Mucosa of descending colon (tissue), 3 donors: ENCODE measurements at regions not wholly inside any gene's neighbourhood (a gene's known extent, or its start where the extent isn't known, plus 50 kb on each side); places are given as distances from the start of the nearest gene placed in this dataset.

Source experiments
- ATAC-seq: fragments of 200-7000 bp; cut with Tn5 transposase; one replicate; pipeline ENCODE4 v1.9.1; 2020; ENCODE audit warnings: mild to moderate bottlenecking, moderate library complexity
- DNase-seq, 3 donors: peaks; one replicate each; pipeline ENCODE4 v3.0.0-alpha.2; 2020
- H3K36me3 ChIP-seq: fragments of 200-600 bp; one replicate; pipeline ENCODE4 v1.8.0; 2021; ENCODE audit warnings: low read depth, mild to moderate bottlenecking
- H3K4me1 ChIP-seq: fragments of 200-600 bp; one replicate; pipeline ENCODE4 v1.8.0; 2021; ENCODE audit warnings: low read depth, mild to moderate bottlenecking
- H3K4me3 ChIP-seq: fragments of 200-600 bp; one replicate; pipeline ENCODE4 v1.8.0; 2021; ENCODE audit warnings: mild to moderate bottlenecking
- H3K9me3 ChIP-seq: fragments of 200-600 bp; one replicate; pipeline ENCODE4 v1.8.0; 2021; ENCODE audit warnings: mild to moderate bottlenecking
- intact Hi-C, 2 donors: fragments of 100-400 bp; cut with DNase I in 1 of 2; cut with micrococcal nuclease in 1 of 2; formaldehyde crosslinking; loops; one replicate each; pipeline versions ENCODE4 v1.11.0 to v1.11.1; 2022; cut with DNase I, micrococcal nuclease
- TF ChIP-seq, protein P1 (sequence below): fragments of 200-600 bp; IDR thresholded peaks from one replicate; pipeline ENCODE4 v1.8.0; 2022; ENCODE audit warnings: antibody characterized with exemption, mild to moderate bottlenecking
- donor health status: DM: no; HTN: no; CAD: no; lungs with moderate emphysema.
- donor health status: DM: no; HTN: no; CAD: no.
- donor health status: DM: no; HTN: yes; CAD: no.

GRCh38 chr2:128809259-128809636 is 490.6 kb upstream of the HS6ST1 start:
- Histone ChIP-seq H3K36me3 (no peaks in the 10 kb centered on the region), H3K9me3 (no peaks in the 10 kb centered on the region), H3K4me3 (no peak overlapping the region), H3K4me1 (no peaks in the 10 kb centered on the region)
- TF ChIP-seq, protein P1, sequence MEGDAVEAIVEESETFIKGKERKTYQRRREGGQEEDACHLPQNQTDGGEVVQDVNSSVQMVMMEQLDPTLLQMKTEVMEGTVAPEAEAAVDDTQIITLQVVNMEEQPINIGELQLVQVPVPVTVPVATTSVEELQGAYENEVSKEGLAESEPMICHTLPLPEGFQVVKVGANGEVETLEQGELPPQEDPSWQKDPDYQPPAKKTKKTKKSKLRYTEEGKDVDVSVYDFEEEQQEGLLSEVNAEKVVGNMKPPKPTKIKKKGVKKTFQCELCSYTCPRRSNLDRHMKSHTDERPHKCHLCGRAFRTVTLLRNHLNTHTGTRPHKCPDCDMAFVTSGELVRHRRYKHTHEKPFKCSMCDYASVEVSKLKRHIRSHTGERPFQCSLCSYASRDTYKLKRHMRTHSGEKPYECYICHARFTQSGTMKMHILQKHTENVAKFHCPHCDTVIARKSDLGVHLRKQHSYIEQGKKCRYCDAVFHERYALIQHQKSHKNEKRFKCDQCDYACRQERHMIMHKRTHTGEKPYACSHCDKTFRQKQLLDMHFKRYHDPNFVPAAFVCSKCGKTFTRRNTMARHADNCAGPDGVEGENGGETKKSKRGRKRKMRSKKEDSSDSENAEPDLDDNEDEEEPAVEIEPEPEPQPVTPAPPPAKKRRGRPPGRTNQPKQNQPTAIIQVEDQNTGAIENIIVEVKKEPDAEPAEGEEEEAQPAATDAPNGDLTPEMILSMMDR = no peak
- intact Hi-C loops = no loop called here
- ATAC-seq (no peak), DNase-seq (no peak)

- Histone ChIP-seq H3K36me3 (no peaks in the 10 kb centered on the region), H3K4me3 (no peak overlapping the region), H3K4me1 (no peaks in the 10 kb centered on the region), H3K9me3 (no peaks in the 10 kb centered on the region)
- DNase-seq (no peak), ATAC-seq (no peak)
- intact Hi-C loops = no loop called here
- TF ChIP-seq, protein P1 = no peak
These were observed 491.2 kb upstream of the HS6ST1 start for GRCh38 chr2:128809880-128810279.

GRCh38 chr2:128812183-128812940 is 493.7 kb upstream of the HS6ST1 start:
- intact Hi-C loops = no loop called here
- no peaks in the 10 kb centered on the region for H3K9me3 ChIP-seq
- H3K36me3 ChIP-seq = no peaks in the 10 kb centered on the region
- ATAC-seq (peak; percentile 18), DNase-seq (no peak)
- H3K4me1 ChIP-seq = no peaks in the 10 kb centered on the region
- no peak overlapping the region for H3K4me3 ChIP-seq
- TF ChIP-seq, protein P1 = no peak

DNA sequence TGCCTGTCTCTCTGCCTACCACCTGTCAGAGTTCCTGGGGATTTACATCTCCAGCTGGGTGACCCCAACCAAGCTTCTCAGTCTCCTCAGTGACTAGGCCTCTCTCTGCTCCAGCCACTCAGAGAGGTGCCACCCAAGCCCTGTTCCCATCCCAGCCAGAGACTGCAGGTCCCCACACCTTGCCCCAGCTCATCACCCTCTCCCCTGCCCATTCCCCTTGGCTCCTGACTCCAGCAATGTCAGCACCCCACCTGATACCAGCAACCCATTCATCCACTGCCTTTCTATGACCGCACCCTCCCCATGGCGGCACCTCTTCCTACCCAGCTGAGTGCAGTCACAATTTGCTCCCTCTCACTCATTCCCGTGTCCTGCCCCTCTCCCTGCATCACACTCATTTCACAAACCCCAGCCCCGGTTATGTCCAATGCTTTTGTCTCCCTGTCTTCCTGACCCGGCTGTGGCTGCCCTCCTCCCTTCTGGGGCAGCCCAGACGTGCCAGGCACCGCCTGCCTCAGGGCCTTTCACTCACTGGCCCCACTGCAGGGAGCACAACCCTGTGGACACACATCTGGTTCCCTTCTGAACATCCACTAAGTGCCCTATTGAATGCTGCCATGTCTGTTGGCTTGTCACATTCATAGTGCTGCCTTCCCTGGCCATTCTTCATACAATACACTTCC is 494.8 kb upstream of the HS6ST1 start:
- ATAC-seq = no peak
- TF ChIP-seq, protein P1 = no peak

DNA sequence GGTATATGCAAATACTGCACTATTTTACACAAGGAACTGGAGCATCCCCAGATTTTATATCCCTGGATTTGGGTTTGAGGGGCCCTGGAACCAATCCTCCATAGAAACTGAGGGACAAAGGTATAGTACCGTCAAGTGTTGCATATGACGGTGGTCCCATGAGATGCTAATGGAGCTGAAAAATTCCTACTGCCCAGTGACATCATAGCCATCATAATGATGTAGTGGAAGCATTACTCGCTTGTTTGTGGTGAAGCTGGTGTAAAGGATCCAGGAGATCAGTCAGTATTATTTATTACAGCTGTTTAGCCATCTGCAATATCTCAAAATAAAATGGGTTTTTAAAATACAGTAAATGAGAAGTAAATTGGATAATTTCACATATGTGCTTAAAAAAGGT is 496.6 kb upstream of the HS6ST1 start:
- no peaks in the 10 kb centered on the region for H3K9me3 ChIP-seq
- intact Hi-C loops = no loop called here
- TF ChIP-seq, protein P1 = no peak

More for the DNA sequence above, 494.8 kb upstream of the HS6ST1 start:
- no peak for DNase-seq
- H3K9me3 ChIP-seq = no peaks in the 10 kb centered on the region
- intact Hi-C loops = no loop called here
- H3K4me3 ChIP-seq = no peak overlapping the region
- no peaks in the 10 kb centered on the region for H3K36me3 ChIP-seq
- H3K4me1 ChIP-seq = no peaks in the 10 kb centered on the region

More for the DNA sequence above, 496.6 kb upstream of the HS6ST1 start:
- ATAC-seq (no peak), DNase-seq (no peak)
- H3K36me3 ChIP-seq = no peaks in the 10 kb centered on the region
- no peak overlapping the region for H3K4me3 ChIP-seq
- no peaks in the 10 kb centered on the region for H3K4me1 ChIP-seq
